NCI-H82 treated with DMSO at 0.1 percent for 48 hours (cell line): ENCODE measurements at regions not wholly inside any gene's neighbourhood (a gene's known extent, or its start where the extent isn't known, plus 50 kb on each side); places are given as distances from the start of the nearest gene placed in this dataset.

ENCODE experiments used
- DNase-seq: peaks from one replicate; lab custom pipeline; 2025; ENCODE audit not compliant: unreplicated experiment; lab: John Stamatoyannopoulos, UW

GRCh38 chrX:45352611-45353010 is 151.9 kb upstream of the DIPK2B start:
- no peak for DNase-seq

DNA sequence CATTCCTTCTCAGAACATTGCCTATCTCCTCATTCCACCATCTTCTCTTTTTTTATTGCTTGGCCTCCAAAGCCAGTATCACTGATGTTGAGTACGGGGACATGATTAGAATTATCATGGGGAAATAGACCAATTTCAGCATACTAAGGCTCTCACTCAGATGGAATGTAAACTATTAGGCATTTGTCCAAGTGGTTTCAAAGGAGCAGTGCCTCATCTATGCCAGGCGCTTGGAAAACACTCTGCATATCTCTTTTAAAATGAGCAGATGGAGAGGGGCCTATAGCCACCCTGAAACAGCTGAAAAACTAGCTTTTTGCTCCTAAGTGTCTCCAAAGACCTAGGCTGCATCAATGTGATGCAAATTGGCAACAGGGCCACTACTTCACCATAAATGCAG is 150.8 kb upstream of the DIPK2B start:
- no peak for DNase-seq

DNA sequence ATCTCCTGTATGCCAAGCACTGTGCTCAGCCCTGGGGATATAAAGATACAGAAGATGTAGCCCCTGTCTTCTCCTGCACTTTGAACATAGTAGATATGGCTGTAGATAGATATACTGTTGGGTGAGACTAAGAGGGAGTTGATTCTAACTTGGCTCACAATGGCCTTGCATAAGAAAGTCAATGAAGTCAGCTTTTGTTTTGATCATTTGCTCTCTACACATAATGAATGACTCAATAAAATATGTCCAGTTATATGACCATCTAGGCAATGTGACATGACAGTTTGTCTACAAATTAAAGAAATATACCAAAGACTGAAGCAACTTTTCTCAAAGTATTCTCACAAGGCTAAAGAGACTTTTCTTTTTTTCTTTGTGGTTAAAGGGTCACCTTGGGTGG is 147.6 kb upstream of the DIPK2B start:
- DNase-seq: no peak

DNA sequence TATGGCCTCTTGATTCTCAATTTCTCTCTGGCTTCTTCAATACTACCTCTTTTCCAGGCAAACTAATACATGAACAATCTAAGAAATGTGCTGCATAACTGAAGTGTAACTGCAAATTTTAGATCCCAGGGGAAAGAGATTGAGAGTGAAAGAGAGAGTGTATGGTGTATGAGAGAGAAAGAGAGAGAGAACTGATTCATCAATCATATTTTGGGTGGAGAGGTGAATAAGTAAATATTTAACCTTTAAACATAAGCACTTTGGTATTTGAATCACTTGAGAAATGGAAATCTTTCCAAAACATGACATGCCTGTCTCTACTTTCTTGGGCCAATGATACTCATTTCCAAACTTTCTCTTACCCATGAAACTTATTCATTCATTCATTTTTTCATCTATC is 147.2 kb upstream of the DIPK2B start:
- no peak for DNase-seq

GRCh38 chrX:45344594-45344993 is 143.9 kb upstream of the DIPK2B start:
- DNase-seq: no peak

DNA sequence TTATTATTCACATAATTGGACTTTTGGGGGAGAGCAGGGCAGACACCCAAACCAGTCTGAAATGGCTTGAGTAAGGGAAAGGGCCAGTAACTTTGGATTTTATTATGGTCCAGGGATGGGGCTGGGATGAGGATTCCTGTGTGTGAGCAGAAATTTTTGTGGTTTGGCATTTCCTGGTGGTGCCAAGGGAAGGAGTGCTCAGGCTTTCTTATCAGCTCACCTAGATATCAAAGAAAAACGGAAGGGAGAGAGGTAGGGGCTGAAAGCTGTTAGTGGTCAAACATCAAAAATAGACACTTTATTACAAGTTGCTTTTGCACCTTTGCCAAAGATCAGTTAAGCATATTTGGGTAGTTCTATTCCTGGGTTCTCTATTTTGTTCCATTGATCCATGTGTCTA is 128.5 kb upstream of the DIPK2B start:
- DNase-seq: no peak

DNA sequence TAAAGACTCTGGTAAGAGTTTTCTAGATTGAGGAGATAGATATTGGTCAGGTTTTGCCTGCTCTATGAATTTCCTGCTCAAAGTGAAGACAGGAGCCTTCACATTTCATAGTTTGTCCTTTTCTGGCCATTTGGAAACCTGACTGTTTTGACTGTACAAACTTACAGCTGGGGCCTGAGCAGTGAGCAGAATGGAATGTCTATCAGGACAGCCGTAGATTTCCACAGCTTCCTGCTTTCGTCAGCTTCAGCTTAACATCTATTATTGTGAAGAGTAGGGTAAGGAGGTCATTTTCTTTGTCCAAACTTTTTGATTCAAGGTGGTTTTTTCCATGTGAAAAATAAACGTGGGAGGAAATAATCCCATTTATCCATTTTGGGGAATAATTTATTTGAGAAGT is 124.3 kb upstream of the DIPK2B start:
- no peak for DNase-seq

DNA sequence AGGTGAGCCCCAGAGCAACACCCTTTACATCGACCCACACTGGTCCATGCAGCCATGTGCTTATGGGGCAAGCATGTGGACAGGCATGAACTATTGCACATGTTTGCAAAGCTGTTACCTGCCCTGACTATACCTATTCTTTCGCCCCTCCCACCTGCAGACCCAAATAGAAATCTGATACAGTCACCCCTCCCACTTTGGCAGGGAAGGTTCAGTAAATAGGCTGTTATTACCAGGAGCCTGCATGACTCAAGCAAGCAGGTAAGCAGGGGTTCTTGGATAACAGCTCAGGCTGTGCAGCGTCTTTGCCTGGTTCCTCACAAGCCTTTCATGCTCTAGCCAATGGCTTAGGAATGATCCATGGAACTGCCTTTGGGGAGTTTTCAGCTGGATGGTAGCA is 122.7 kb upstream of the DIPK2B start:
- DNase-seq: no peak

GRCh38 chrX:45322820-45323219 is 122.1 kb upstream of the DIPK2B start:
- DNase-seq: no peak

DNA sequence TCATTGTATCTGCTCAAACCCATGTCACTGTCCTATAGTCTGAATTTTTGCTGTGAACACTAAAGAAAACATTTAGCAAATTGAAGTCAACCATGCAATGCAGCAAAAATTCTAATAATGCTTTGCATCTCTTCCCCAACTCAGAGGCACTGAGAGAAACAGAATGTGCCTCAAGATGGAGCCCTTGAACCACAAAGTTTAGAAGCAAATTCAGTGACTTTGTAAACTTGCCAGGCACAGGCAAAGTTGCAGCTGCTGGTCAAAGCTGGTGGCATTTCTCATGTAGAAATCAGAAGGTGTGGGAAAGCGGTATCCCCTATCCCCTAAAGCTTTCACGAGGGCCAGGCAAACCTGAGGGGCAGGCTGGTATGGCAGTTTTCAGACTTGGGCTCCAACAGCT is 121.7 kb upstream of the DIPK2B start:
- DNase-seq: no peak

- no peak for DNase-seq
Observed at GRCh38 chrX:45320191-45320590, 119.5 kb upstream of the DIPK2B start.

DNA sequence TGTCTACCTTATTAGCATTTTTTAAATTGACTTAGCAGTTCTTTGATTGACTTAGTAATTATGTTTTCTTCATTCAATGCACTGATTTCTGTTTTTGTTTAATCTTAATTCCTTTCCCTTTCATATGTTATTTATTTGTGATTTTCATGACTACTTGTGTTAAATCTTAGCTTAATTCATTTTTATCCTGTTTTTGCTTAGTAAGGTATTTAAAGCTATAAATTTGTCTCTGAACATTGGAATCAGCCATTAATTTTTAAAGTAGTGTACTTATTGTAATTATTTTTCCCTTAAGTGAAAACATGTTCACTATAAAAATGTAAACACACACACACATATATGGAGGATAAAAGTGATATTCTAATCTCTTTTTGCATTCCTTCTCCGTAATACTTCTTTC is 109.1 kb upstream of the DIPK2B start:
- DNase-seq: no peak

DNA sequence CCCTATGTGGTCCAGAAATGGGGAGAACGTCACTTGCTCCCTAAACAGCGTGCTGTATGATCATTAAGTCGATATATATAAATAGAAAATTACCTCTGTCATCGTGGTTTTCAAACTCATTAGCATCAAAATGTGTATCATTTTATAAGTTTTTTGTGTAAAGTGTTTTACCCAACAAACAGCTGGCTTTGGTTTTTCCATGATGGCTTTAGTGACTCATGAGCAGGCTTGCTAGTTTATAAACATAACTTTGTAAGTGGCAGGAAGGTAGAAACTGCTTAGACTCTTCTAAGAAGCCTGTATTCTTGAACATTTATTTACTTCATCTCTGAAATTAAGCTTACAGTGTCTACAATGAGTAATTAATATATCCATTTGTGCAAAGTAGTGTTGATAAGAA is 108.4 kb upstream of the DIPK2B start:
- DNase-seq: no peak

DNA sequence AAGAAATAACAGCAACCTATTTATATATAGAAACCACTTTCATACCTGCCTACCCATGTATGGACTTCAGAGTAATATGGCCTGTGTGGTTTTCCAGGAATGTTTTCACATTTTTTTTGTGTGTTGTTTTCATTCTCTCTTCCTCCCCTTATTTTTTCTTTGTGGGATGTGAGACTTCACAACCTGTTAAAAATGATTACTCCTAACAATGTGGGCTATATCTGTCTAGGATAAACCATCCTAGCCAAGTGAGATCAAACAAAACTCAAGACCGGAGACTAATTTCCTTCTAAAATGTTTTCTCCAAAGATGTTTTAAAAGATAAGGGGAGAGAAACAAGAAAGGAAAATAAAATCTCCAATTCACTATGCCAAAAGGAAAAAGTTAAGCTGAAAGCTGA is 106.1 kb upstream of the DIPK2B start:
- no peak for DNase-seq

- DNase-seq: no peak
Observed at GRCh38 chrX:45300638-45301037, 100.0 kb upstream of the DIPK2B start.

DNA sequence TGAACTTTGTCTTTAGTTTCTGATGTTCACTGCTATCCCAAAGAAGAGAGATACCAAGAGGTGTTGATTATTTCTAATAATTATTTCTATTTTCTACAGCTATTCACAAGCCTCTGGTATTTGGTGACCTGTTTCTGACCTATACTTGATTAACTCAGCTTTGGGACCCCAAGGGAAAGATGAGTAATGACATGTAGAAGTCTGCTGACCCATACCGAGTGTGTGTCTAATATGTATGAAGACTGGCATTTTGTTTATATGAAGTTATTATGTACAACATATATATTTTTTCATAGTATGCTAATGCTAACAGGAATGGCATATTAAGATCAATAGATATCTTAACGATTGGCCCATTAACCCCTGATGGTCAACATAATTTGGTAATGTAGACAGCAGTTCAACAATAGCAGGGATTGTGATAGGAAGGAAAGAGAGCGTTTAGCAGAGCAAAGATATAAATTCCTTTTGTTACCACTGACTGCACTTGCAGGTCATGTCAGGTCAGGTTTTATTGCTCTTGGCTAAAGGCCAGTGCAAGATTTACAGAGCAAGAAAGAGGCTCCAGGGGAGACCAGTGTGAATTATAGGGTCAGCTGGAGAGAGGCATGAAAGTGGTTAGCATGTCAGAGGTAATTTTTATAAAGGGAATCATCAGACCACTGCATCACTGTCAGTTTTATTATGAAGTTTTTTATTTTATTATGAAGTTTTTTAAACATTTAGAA is 94.7 kb upstream of the DIPK2B start:
- no peak for DNase-seq

GRCh38 chrX:45274576-45274975 is 73.9 kb upstream of the DIPK2B start:
- no peak for DNase-seq

GRCh38 chrX:45267007-45267406 is 66.3 kb upstream of the DIPK2B start:
- DNase-seq: no peak

DNA sequence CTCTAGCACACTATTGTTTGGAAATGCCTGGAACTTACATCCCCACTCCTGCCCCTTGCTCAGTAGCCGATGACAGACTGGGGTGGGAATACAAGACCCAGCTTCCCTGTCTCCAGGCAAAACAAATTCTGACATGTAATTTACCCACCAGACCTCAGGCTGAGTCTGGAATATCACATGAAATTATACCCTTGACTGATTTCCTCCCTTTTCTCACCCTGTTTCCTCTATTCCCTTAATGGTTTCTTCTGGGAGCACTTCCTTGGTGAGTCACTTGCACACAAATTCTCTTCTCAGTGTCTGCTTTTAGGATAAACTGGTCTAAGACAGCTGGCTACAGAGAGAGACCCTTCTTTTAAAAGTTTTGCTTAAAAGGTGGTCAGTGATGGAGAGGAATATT is 65.8 kb upstream of the DIPK2B start:
- no peak for DNase-seq

DNA sequence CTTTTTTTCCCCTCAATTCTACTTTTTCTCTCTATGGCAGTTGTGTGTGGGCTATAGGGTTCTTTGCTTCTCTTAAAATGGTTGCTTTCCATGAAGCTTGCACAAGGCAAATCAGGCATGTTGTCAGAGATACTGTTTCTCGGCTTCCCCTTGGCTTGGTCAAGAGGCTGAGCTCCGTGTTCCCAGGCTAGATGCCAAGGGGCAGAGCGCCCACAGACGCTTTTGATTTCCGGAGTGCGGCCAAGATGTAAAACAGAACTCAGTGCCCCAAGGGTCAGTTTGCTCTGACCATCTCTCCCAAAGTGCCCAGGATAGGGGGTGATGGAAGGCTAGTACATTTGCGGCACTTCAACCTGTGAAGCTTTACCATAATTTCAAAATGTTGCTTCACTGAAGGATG is 64.2 kb upstream of the DIPK2B start:
- no peak for DNase-seq

GRCh38 chrX:45261471-45261870 is 60.8 kb upstream of the DIPK2B start:
- no peak for DNase-seq

DNA sequence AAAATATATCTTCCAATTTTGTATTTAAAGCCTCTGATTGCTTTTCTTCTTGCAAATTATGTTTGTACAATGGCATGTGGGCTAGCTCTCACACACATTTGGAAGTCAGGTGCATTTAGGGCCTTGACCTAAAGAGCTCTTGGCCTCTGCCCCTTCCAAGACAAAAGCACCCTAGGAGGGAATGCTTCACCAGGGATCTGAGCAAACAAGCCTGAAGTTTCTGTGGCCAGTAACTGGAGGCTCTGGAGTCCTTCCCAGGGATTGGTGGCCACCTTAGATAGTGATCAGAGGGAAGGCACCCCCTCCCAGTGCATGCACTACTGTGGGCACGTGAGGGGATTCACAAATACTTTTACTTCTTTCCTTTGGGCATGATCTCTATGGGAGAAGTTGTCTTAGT is 60.3 kb upstream of the DIPK2B start:
- no peak for DNase-seq

GRCh38 chrX:45258731-45259402 is 58.2 kb upstream of the DIPK2B start:
- no peak for DNase-seq
